Memory B cell (primary cell): ENCODE measurements at regions not wholly inside any gene's neighbourhood (a gene's known extent, or its start where the extent isn't known, plus 50 kb on each side); places are given as distances from the start of the nearest gene placed in this dataset.

Experiments
- ATAC-seq: fragments of 150-1000 bp; cut with Tn5 transposase; 2 replicates; pipeline ENCODE4 v1.10.0; 2021; ENCODE audit warnings: low read depth, mild to moderate bottlenecking, moderate library complexity
- DNase-seq, 2 donors: peaks; one replicate each; pipeline ENCODE4 v3.0.0; 2022; ENCODE audit warnings: low spot score in 2 of 2
- H3K27ac Mint-ChIP-seq: one replicate; pipeline ENCODE4 v1.8.0; 2022; ENCODE audit warnings: mild to moderate bottlenecking, moderate library complexity, mixed read lengths
- H3K27me3 Mint-ChIP-seq: one replicate; pipeline ENCODE4 v1.8.0; 2022; ENCODE audit warnings: mixed read lengths
- H3K36me3 Mint-ChIP-seq: one replicate; pipeline ENCODE4 v1.8.0; 2022; ENCODE audit warnings: mild to moderate bottlenecking, mixed read lengths
- H3K4me1 Mint-ChIP-seq: one replicate; pipeline ENCODE4 v1.8.0; 2022; ENCODE audit warnings: mixed read lengths
- H3K4me3 Mint-ChIP-seq: one replicate; pipeline ENCODE4 v1.8.0; 2022; ENCODE audit warnings: mild to moderate bottlenecking, moderate library complexity, mixed read lengths
- H3K9me3 Mint-ChIP-seq: one replicate; pipeline ENCODE4 v1.8.0; 2022; ENCODE audit warnings: mixed read lengths

DNA sequence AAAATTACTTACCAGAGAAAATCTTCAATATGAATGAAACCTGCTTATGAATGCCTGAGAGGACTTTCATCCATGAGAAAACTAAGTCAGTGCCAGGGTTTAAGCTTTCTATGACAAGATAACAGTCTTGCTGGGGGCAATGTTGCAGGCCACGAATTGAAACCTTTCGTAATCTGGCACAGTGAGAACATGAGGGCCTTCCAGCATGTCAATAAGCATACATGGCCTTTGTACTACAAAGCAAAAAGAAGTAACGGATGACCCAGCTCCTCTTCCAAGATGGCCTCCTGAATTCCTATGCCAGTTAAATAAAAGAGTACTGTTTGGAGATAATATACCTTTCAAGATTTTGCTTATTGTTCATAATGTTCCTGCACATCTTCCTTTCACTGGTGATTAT is 270.6 kb upstream of the PHF14 start:
- Mint-ChIP-seq H3K4me1 (peaks cover 5% of the 10 kb centered on the region), H3K27ac (no peak overlapping the region), H3K36me3 (peaks cover 2% of the 10 kb centered on the region), H3K9me3 (peaks cover 3% of the 10 kb centered on the region), H3K4me3 (no peak overlapping the region), H3K27me3 (no peaks in the 10 kb centered on the region)
- ATAC-seq (no peak), DNase-seq (no peak)

DNA sequence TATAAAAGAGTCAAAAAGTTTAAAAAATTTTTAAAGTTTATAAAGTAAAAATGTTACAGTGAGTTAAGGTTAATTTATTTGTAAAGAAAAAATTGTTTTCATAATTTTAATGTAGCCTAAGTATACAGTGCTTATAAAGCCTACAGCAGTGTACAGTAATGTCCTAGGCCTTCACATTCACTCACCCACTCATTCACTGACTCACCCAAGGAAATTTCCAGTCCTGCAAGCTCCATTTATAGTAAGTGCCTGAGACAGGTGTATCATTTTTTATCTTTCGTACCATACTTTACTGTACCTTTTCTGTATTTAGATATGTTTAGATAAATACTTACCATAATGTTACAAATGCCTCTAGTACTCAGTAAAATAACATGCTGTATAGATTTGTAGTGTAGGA is 269.7 kb upstream of the PHF14 start:
- Mint-ChIP-seq H3K9me3 (peaks cover 3% of the 10 kb centered on the region), H3K27me3 (no peaks in the 10 kb centered on the region), H3K4me1 (peaks cover 5% of the 10 kb centered on the region), H3K4me3 (no peak overlapping the region), H3K36me3 (peaks cover 2% of the 10 kb centered on the region), H3K27ac (no peak overlapping the region)
- DNase-seq, result no peak
- no peak for ATAC-seq

DNA sequence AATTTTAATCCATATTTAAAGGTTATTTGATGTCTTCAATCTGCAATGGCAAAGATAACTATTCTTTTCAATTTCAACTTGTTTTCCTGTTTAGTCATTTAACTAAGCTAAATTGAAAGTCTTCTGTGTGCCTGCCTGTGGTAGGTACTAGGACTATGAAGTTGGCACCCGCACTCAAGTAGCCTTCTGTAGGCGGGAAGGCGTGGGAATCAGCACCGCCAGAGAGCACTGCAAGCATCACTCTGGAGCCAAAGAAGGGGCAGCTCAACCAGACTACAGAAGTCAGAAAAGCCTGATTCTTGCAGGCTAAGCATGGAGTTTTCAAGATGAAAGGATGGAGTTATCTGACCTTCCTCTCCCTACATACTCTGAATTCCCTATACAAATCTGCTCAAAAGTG is 269.0 kb upstream of the PHF14 start:
- peaks cover 5% of the 10 kb centered on the region for H3K4me1 Mint-ChIP-seq
- no peak for ATAC-seq
- DNase-seq, result no peak
- H3K27ac Mint-ChIP-seq, result no peak overlapping the region
- no peaks in the 10 kb centered on the region for H3K27me3 Mint-ChIP-seq
- H3K36me3 Mint-ChIP-seq, result peaks cover 2% of the 10 kb centered on the region
- H3K9me3 Mint-ChIP-seq, result peaks cover 3% of the 10 kb centered on the region
- no peak overlapping the region for H3K4me3 Mint-ChIP-seq

DNA sequence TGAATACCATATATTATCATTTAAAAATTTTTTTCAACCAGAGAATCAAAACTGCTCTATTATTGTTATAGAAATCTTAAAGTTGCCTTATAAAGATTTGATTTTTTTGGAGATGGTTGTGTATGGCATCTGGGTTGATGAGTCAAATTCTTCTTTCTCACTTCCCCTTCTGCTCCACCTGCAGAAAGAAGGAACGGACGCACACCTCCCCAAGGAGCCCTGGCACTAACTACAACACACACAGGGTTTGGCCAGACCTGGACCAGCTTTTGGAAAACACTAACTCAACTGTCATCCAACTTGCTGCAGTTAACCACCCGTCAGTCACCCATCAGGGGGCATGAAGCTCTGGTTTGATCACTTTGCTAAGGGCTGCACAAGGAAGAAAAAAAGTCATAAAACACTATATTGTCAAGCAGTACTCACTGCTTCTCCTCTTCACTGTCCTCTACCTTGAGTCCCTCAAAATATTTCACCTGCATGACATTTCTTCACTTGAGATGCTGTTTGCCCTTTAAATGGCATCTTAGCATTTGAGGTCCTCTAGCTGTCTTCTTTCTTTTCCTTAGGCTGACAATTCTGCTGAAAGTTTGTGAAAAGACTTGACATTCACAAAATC is 266.7 kb upstream of the PHF14 start:
- Mint-ChIP-seq H3K4me3 (no peak overlapping the region), H3K4me1 (peaks cover 5% of the 10 kb centered on the region), H3K9me3 (no peaks in the 10 kb centered on the region), H3K27me3 (no peaks in the 10 kb centered on the region), H3K36me3 (no peaks in the 10 kb centered on the region), H3K27ac (no peak overlapping the region)
- DNase-seq (no peak), ATAC-seq (peak; percentile 85)

DNA sequence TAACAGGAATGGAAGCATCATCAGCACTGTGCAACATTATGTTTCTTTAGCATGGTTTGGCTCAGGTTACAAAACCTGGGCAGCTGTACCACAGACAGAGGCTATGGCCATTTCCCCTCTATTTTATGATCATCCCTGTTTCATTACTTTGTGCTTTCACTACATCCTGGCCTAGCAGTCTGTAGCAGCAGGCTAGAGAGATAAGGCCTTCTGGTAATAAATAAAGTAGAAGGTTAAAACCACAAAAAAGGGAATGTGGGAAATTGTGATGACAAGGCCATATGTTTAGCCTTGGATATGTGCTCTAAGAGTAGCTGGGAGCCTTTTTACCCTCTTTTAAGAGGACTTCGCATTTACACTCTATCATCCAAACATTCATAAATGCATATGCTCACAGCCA is 266.2 kb upstream of the PHF14 start:
- DNase-seq (no peak), ATAC-seq (no peak)
- Mint-ChIP-seq H3K27me3 (no peaks in the 10 kb centered on the region), H3K4me3 (no peak overlapping the region), H3K36me3 (no peaks in the 10 kb centered on the region), H3K27ac (no peak overlapping the region), H3K4me1 (peaks cover 5% of the 10 kb centered on the region), H3K9me3 (no peaks in the 10 kb centered on the region)

DNA sequence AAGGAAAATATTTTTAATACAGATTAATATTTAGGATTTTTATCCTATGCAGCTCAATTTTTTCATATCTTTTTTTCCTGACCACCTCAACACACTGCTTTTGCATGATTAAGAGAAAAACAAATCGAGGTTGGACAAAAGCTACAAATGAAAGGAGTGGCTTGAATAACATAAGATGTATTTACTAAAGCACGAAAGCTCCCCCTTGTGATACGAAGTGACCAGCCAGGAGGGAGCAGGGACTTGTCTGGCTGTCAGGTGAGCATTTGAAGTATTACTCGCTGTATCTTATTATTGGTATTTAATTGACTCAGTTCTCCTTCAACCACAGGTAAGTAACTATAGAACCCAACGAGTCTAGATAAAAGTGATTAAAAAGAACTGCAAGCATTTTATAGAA is 265.2 kb upstream of the PHF14 start:
- no peak overlapping the region for H3K27ac Mint-ChIP-seq
- no peaks in the 10 kb centered on the region for H3K27me3 Mint-ChIP-seq
- H3K4me1 Mint-ChIP-seq, result peaks cover 5% of the 10 kb centered on the region
- H3K36me3 Mint-ChIP-seq, result no peaks in the 10 kb centered on the region
- no peak for ATAC-seq
- no peak for DNase-seq
- no peaks in the 10 kb centered on the region for H3K9me3 Mint-ChIP-seq
- no peak overlapping the region for H3K4me3 Mint-ChIP-seq

DNA sequence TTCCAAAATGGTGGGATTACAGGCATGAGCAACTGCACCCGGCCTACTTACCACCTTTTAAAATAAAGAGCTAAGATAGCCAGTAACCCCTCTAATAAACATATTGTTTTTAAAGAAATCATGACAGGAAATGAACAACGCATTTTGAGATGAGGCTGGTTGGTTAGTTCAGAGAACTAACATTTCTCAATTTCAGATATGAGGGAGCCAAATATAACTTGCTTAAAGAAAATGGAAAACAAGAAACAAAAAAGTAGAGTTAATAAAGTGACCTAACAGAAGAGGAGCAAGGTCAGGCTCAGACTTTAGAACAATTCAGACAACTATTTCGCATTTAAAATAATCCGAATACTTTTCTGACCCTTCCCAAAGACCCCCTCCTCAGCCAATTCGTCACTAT is 254.9 kb upstream of the PHF14 start:
- H3K27me3 Mint-ChIP-seq, result peaks cover 1% of the 10 kb centered on the region
- no peaks in the 10 kb centered on the region for H3K4me1 Mint-ChIP-seq
- no peak overlapping the region for H3K4me3 Mint-ChIP-seq
- no peak for ATAC-seq
- no peak overlapping the region for H3K27ac Mint-ChIP-seq
- no peak for DNase-seq
- H3K9me3 Mint-ChIP-seq, result no peaks in the 10 kb centered on the region
- no peaks in the 10 kb centered on the region for H3K36me3 Mint-ChIP-seq

DNA sequence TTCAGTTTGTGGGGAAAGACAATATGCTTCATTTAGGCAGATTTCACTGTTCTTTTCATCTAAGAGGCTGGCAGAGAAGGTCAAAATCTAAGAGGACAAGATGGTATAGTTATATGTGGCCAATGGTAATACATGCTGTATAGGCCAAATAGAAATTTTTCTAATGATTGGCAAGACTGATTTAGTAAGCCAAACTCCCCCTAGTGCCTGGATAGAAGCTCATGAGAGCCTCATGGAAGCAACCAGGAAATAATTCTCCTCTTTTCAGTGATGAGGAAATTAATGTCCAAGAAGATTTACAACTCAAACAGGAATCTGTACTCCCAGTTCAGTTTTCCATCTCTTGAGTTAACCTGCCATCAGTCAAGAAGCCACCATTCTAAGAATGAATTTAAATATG is 253.6 kb upstream of the PHF14 start:
- no peaks in the 10 kb centered on the region for H3K36me3 Mint-ChIP-seq
- no peak overlapping the region for H3K4me3 Mint-ChIP-seq
- no peak for DNase-seq
- H3K27me3 Mint-ChIP-seq, result peaks cover 1% of the 10 kb centered on the region
- H3K27ac Mint-ChIP-seq, result no peak overlapping the region
- H3K4me1 Mint-ChIP-seq, result no peaks in the 10 kb centered on the region
- no peak for ATAC-seq
- H3K9me3 Mint-ChIP-seq, result no peaks in the 10 kb centered on the region

DNA sequence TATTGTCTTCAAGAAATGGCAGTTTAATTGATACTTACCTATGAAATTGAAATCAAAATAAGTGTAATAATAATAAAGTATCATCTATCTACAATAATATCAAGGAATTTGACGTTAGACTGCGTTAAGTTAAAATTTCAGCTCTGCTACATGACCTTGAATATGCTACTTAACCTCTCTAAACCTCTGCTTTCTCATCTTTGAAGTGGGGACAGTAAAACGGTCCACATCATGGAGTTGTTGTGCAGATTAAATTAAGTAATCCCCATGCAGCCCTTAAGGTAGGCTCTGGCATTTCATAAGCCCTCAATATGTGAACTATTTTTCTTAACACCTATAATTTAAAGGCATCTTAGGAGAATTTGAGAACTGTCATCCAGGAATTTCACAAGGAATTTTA is 252.4 kb upstream of the PHF14 start:
- Mint-ChIP-seq H3K36me3 (no peaks in the 10 kb centered on the region), H3K27me3 (peaks cover 1% of the 10 kb centered on the region), H3K4me1 (no peaks in the 10 kb centered on the region), H3K27ac (no peak overlapping the region), H3K9me3 (no peaks in the 10 kb centered on the region), H3K4me3 (no peak overlapping the region)
- no peak for DNase-seq
- ATAC-seq, result no peak

DNA sequence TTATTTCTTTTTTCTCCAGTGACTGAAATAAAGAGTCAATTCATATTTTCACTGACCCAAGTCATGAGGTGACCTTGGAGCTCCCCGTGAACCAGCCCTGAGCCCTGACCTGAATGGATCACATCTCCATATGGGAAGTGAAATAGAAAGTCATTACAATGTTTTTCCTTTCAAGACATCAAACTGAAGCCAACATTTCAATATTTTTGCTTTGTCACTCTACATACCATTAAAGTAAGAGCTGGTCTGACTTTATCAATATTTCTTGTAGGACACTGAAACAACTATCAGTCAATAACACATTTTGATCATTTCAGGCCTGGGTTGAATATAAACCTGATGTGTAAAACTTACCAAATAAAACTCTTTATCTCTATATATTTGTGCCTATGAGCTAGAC is 249.8 kb upstream of the PHF14 start:
- H3K4me1 Mint-ChIP-seq, result no peaks in the 10 kb centered on the region
- no peaks in the 10 kb centered on the region for H3K9me3 Mint-ChIP-seq
- no peak overlapping the region for H3K4me3 Mint-ChIP-seq
- H3K36me3 Mint-ChIP-seq, result no peaks in the 10 kb centered on the region
- H3K27ac Mint-ChIP-seq, result no peak overlapping the region
- H3K27me3 Mint-ChIP-seq, result peaks cover 1% of the 10 kb centered on the region
- DNase-seq (no peak), ATAC-seq (no peak)

DNA sequence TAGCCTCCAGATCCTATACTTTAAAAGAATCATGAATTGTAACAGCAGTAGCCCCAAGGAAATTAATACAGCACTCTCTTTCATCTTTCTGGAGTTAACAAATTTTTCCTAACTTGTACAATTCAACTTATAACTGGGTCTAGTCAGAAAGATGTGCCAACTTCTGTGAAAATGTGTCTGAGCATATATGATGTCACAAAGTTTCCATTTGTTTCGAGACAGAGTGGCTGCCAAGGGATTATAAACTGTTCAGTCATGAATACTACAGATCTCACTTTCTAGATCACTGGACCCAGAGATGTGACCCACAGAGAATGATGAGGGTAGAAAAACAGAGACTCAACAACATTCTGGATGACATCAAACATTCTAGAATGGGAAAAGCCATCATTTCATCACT is 249.2 kb upstream of the PHF14 start:
- H3K27ac Mint-ChIP-seq, result no peak overlapping the region
- no peak for ATAC-seq

DNA sequence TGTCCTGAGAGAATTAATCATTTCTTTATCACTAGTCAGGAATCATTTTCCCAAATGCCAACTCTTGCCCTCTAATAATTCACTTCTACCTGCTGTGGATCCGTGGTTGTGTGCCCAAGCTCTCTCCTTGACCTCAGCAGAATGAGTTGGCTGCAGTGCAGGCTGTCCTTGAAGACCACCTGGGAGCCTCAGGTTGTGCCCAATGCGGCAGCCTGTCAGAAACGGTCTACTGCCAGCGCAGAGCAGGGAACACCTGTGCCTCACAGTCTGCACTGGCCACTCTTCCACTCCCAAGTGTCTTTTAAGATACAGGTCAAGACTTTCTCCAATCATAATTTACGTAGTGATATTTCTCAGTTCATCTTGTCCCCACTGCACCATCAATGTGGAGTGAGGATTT is 246.0 kb upstream of the PHF14 start:
- Mint-ChIP-seq H3K9me3 (peaks cover 2% of the 10 kb centered on the region), H3K4me1 (no peaks in the 10 kb centered on the region), H3K27ac (no peak overlapping the region), H3K36me3 (no peaks in the 10 kb centered on the region), H3K4me3 (no peak overlapping the region), H3K27me3 (peaks cover 6% of the 10 kb centered on the region)
- no peak for ATAC-seq
- DNase-seq, result no peak

More for the DNA sequence above, 249.2 kb upstream of the PHF14 start:
- no peaks in the 10 kb centered on the region for H3K36me3 Mint-ChIP-seq
- H3K4me3 Mint-ChIP-seq, result no peak overlapping the region
- no peaks in the 10 kb centered on the region for H3K4me1 Mint-ChIP-seq
- H3K9me3 Mint-ChIP-seq, result no peaks in the 10 kb centered on the region
- DNase-seq, result no peak
- peaks cover 1% of the 10 kb centered on the region for H3K27me3 Mint-ChIP-seq

DNA sequence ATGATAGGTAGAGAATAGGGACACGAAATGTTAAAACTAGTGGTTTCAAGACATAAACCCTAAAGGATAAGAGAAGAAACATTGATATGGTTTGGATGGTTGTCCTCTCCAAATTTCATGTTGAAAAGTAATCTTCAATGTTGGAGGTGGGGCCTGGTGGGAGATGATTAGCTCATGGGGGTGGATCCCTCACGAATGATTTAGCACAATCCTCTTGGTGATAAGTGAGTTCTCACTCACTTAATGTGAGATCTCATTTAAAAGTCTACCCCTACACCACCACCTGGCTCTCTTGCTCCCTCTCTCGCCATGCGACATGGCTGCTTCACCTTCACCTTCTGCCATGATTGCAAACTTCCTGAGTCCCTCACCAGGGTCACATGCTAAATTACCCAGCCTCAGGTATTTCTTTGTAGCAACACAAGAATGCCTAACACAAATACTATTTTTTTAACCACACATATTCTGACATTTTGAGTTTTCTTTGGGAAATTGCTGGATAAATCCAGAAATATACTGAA is 242.4 kb upstream of the PHF14 start:
- DNase-seq (no peak), ATAC-seq (no peak)
- no peaks in the 10 kb centered on the region for H3K36me3 Mint-ChIP-seq
- H3K4me1 Mint-ChIP-seq, result no peaks in the 10 kb centered on the region
- H3K4me3 Mint-ChIP-seq, result no peak overlapping the region
- no peak overlapping the region for H3K27ac Mint-ChIP-seq
- peaks cover 2% of the 10 kb centered on the region for H3K9me3 Mint-ChIP-seq
- H3K27me3 Mint-ChIP-seq, result peaks cover 7% of the 10 kb centered on the region

DNA sequence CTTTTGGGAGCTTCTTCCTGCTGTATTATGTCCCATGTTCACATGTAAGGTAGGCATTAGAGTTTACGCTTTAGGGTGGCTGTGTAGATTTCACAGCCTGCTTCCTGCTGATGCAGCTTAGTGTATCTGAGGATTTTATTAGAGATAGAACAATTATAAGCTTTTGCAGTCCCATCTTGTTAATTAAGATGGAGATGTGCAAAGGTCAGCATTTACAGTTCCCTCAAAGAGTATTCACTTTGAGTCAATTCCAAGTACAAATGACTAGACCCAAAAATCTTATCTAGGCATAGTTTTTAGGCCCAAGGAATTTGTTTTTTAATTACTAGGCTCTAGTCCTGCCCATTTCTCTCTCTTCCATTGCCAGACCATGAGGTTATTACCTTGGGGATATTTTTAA is 239.9 kb upstream of the PHF14 start:
- ATAC-seq, result no peak

DNA sequence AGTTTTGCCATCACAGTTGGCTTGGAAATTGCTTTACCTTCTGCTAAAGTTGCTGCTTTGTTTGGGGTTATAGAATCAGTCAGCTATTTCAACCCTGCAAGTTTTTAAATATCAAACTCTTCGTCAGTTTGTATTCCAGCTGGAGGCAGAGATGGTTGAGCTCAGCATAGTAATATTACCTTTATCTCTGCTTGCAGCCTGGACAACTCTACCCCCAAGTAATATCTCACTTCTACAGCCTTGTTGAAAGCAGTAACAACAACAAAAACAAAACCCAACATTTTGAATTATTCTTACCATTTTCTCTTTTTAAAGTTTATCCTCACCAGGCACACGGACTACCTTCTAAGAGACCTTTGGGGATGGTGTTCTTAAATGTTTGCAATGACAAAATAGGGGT is 239.1 kb upstream of the PHF14 start:
- Mint-ChIP-seq H3K36me3 (no peaks in the 10 kb centered on the region), H3K9me3 (peaks cover 2% of the 10 kb centered on the region), H3K4me1 (no peaks in the 10 kb centered on the region), H3K27me3 (peaks cover 10% of the 10 kb centered on the region), H3K4me3 (no peak overlapping the region), H3K27ac (no peak overlapping the region)
- no peak for DNase-seq
- ATAC-seq, result no peak

More for the DNA sequence above, 239.9 kb upstream of the PHF14 start:
- no peak for DNase-seq
- Mint-ChIP-seq H3K27ac (no peak overlapping the region), H3K9me3 (peaks cover 2% of the 10 kb centered on the region), H3K4me3 (no peak overlapping the region), H3K4me1 (no peaks in the 10 kb centered on the region), H3K36me3 (no peaks in the 10 kb centered on the region), H3K27me3 (peaks cover 10% of the 10 kb centered on the region)
